AG10803 (cell line): ENCODE measurements at regions not wholly inside any gene's neighbourhood (a gene's known extent, or its start where the extent isn't known, plus 50 kb on each side); places are given as distances from the start of the nearest gene placed in this dataset.
"Not testable (repeated sequence)": the region's sequence is repeated elsewhere in the genome, so short reads cannot be mapped to it uniquely, and the experiment has no call there.

Source experiments
- DNase-seq: peaks from one replicate; pipeline ENCODE4 v3.0.0; 2010; ENCODE audit warnings: low read depth
- H3K4me3 ChIP-seq: 2 replicates; pipeline ENCODE4 v1.5.1; 2011; ENCODE audit warnings: mild to moderate bottlenecking, low read length, control low read depth
- TF ChIP-seq, protein P1 (sequence below): conservative IDR thresholded peaks from 2 replicates; pipeline ENCODE4 v1.5.1; 2011; ENCODE audit warnings: mild to moderate bottlenecking, low read length, control low read depth, inconsistent platforms

DNA sequence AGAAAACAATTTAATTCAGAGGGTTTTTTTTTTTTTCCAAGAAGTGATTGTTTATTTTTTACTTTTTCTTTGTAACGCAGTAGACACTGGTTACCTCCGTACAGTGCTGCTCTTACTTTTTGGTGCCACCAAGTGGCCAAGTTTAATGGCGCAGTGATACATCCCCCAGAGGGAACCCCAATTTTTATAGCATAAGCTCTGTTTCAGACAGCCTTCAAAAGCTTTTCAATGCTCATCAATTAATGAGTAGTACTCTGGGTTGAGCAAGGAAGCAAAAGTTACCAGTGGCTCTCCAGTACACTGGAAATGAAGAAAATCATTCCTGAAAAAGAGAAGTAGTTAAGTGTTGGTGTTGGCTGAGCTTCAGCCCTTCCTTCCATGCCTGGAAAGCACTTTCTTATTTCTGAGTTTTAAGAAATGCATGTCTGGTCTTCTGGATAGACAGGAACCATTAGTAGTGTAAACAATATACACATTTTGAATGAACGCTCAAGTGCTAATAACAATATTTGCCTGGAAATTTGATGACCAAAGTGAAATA lies 129.1 kb upstream of the SMLR1 start:
- TF ChIP-seq, protein P1, sequence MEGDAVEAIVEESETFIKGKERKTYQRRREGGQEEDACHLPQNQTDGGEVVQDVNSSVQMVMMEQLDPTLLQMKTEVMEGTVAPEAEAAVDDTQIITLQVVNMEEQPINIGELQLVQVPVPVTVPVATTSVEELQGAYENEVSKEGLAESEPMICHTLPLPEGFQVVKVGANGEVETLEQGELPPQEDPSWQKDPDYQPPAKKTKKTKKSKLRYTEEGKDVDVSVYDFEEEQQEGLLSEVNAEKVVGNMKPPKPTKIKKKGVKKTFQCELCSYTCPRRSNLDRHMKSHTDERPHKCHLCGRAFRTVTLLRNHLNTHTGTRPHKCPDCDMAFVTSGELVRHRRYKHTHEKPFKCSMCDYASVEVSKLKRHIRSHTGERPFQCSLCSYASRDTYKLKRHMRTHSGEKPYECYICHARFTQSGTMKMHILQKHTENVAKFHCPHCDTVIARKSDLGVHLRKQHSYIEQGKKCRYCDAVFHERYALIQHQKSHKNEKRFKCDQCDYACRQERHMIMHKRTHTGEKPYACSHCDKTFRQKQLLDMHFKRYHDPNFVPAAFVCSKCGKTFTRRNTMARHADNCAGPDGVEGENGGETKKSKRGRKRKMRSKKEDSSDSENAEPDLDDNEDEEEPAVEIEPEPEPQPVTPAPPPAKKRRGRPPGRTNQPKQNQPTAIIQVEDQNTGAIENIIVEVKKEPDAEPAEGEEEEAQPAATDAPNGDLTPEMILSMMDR = peak; percentile 92

DNA sequence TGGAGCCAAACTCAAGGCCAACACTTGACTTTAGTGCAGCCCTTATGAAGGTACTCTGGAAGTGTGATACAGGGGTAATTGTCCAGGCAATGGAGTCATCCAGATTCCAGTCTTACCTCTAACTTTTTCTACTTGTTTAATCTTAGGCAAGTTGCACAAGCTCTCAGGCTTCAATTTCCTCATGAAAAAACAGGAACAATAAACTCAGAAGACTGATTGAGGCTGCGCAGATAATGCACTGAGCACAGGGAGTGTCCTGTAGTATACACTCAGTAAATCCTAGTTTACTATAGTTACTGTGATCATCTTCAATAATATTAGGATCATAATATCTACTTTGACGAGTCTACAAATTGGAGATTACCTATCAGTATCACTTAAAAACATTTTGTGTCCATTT lies 127.5 kb upstream of the SMLR1 start:
- TF ChIP-seq, protein P1 = no peak
- no peak for DNase-seq
- no peak overlapping the region for H3K4me3 ChIP-seq

More for the DNA sequence above, 129.1 kb upstream of the SMLR1 start:
- H3K4me3 ChIP-seq = no peak overlapping the region
- peak; percentile 57 for DNase-seq

DNA sequence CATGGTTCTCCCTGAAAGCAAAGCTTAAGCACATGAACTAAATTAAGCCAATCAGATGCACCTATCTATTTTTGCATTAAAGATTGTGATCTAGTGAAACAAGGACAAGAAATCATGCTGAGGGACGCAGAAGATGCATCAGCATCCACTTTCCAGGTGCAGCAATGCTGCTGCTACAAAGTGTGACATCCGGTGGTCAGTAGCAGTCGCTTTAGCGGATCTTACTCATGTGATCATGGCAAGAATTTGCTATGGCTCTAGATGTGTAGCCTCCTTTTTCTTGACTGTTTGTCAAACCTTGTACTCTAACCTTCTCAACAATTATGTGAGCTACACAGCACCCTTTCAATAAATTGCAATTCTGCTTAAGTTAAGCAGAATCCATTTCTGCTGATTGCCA lies 126.8 kb upstream of the SMLR1 start:
- TF ChIP-seq, protein P1 = no peak
- no peak overlapping the region for H3K4me3 ChIP-seq
- no peak for DNase-seq

DNA sequence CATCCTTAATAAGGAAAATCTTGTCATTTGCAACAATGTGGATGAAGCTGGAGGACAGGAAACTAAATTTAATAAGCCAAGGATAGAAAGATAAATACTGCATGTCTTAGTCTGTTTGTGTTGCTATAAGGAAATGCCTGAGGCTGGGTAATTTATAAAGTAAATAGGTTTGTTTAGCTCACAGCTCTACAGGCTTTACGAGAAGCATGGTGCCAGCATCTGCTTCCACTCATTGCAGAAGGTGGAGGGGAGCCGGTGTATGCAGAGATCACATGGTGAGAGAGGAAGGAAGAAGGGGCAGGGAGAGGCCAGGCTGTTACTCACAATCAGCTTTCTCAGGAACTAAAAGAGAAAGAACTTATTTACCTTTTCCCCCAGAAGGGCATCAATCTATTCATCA lies 118.9 kb upstream of the SMLR1 start:
- TF ChIP-seq, protein P1 = no peak
- peak; percentile 10 for DNase-seq
- no peak overlapping the region for H3K4me3 ChIP-seq

DNA sequence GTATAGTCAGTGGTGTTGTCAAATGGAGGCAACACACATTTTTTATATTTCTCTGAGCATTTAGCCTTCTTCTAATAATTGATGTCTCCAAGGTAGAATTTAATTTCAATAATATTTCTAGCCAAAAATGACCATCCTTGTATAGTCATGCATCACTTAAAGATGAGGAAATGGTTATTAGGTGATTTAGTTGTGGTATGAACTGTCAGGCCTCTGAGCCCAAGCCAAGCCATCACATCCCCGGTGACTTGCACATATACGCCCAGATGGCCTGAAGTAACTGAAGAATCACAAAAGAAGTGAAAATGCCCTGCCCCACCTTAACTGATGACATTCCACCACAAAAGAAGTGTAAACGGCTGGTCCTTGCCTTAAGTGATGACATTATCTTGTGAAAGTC lies 115.6 kb upstream of the SMLR1 start:
- DNase-seq, H3K4me3 ChIP-seq: not testable (repeated sequence)

DNA sequence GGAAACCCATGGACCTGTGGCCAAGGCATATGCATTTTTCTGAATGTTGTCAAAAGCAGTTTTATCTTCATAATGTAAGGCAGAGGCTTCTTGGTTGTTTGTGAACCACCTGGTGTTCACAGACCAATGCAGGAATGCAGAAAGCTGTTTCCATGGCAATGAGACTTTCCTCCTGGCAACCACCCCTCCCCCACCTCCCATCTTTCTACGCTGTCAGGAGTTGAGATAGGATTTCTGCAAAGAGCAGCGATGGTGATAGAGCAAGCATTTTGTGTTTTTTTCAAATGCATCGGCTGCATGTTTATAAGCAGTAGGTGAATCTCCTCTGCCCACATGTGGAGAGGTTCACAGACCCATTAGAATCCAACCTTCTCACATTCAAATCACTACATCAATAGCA lies 114.1 kb upstream of the SMLR1 start:
- H3K4me3 ChIP-seq = no peak overlapping the region
- TF ChIP-seq, protein P1 = no peak
- DNase-seq = no peak

DNA sequence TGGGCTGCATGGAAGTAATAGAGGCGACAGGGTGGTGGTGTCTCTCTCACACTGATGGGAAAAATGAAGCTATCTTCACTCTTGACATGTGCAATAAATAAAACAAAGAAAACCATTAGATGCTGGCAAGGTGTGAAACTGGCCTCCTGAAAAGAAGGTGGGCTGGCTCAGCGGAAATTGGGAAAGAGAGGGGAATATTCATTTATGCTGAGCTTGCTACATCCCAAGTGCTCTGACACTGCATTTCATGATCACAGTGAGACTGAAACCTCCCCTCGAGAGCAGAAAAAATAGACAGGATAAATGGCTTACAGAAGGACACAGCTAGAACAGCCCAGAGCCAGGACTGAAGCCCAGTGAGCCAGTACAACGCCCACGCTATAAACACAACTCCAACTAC lies 112.1 kb upstream of the SMLR1 start:
- no peak for DNase-seq
- TF ChIP-seq, protein P1 = no peak
- H3K4me3 ChIP-seq = no peak overlapping the region

DNA sequence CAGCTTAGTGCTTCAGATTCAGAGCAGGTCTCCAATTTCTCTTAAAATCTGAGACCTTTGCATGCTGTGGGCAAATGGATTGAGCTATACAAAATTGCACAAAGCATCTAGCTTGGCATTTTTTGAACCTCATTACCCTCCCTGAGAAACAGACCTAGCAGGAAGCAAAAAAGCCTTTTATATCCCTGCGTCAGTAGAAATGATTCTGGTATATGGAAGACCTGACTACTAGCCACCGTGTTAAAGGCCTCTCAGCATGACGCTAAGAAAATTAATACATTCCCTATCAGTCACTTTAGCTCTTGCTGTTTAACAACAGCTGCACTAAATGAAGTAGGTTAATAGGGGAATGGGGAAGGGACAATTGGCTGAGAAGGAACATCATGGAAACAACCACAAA lies 110.7 kb upstream of the SMLR1 start:
- TF ChIP-seq, protein P1 = no peak
- H3K4me3 ChIP-seq = no peak overlapping the region

More for the DNA sequence above, 110.7 kb upstream of the SMLR1 start:
- DNase-seq = no peak
